Liver (tissue), 8 donors: ENCODE measurements at regions not wholly inside any gene's neighbourhood (a gene's known extent, or its start where the extent isn't known, plus 50 kb on each side); places are given as distances from the start of the nearest gene placed in this dataset.

Experiments used
- DNase-seq: peaks from one replicate; pipeline ENCODE4 v3.0.0-alpha.2; 2017; ENCODE audit warnings: low spot score
- H3K27ac ChIP-seq, 2 donors: one replicate each; pipeline ENCODE4 v1.7.0; 2013; ENCODE audit warnings: inconsistent platforms in 2 of 2, low read length in 2 of 2, control low read depth in 1 of 2, low read depth in 1 of 2, mild to moderate bottlenecking in 1 of 2
- H3K27me3 ChIP-seq, 4 donors: one replicate each; pipeline versions ENCODE4 v1.6.1 to v1.7.0; 2013; ENCODE audit warnings: low read length in 3 of 4, inconsistent platforms in 1 of 4, mild to moderate bottlenecking in 1 of 4, moderate library complexity in 1 of 4; ENCODE audit not compliant: control insufficient read depth in 4 of 4, insufficient read depth in 4 of 4
- H3K36me3 ChIP-seq, 4 donors: one replicate each; pipeline versions ENCODE4 v1.6.1 to v1.7.0; 2013; ENCODE audit warnings: low read length in 3 of 4, mild to moderate bottlenecking in 3 of 4, low read depth in 1 of 4, moderate library complexity in 1 of 4; ENCODE audit not compliant: control insufficient read depth in 4 of 4, insufficient read depth in 3 of 4
- H3K4me1 ChIP-seq, 4 donors: one replicate each; pipeline versions ENCODE4 v1.6.1 to v1.7.0; 2013; ENCODE audit warnings: low read length in 3 of 4, mild to moderate bottlenecking in 3 of 4, moderate library complexity in 1 of 4; ENCODE audit not compliant: control insufficient read depth in 4 of 4, insufficient read depth in 4 of 4
- H3K4me3 ChIP-seq, 3 donors: one replicate each; pipeline versions ENCODE4 v1.6.1 to v1.7.0; 2013; ENCODE audit warnings: low read length in 3 of 3, control low read depth in 1 of 3, low read depth in 1 of 3, mild to moderate bottlenecking in 1 of 3
- H3K9ac ChIP-seq, 2 donors: one replicate each; pipeline ENCODE4 v1.7.0; 2013; ENCODE audit warnings: low read length in 2 of 2, mild to moderate bottlenecking in 2 of 2, moderate library complexity in 2 of 2, control low read depth in 1 of 2, low read depth in 1 of 2
- H3K9me3 ChIP-seq, 4 donors: one replicate each; pipeline versions ENCODE4 v1.6.1 to v1.7.0; 2013; ENCODE audit warnings: low read length in 3 of 4; ENCODE audit not compliant: control insufficient read depth in 4 of 4
- ATF3 ChIP-seq: IDR thresholded peaks from 2 replicates; pipeline ENCODE4 v1.6.1; 2016; ENCODE audit warnings: antibody characterized with exemption
- CTCF ChIP-seq: fragments of 150-350 bp; IDR thresholded peaks from 2 replicates; pipeline ENCODE4 v1.5.1; 2017; ENCODE audit warnings: improper control_type of control experiment, low read depth, low read length; ENCODE audit not compliant: missing input control
- EGR1 ChIP-seq, 2 donors: IDR thresholded peaks; 2 replicates each; pipeline ENCODE4 v1.6.1; 2016 to 2018; ENCODE audit warnings: antibody characterized with exemption in 2 of 2, low read depth in 2 of 2
- FOXA2 ChIP-seq: IDR thresholded peaks from 2 replicates; pipeline ENCODE4 v1.6.1; 2016; ENCODE audit warnings: antibody characterized with exemption
- HNF4A ChIP-seq, 2 donors: conservative IDR thresholded peaks; 2 replicates each; pipeline ENCODE4 v1.6.1; 2016; ENCODE audit warnings: antibody characterized with exemption in 2 of 2, mild to moderate bottlenecking in 2 of 2
- HNF4G ChIP-seq: IDR thresholded peaks from 2 replicates; pipeline ENCODE4 v1.6.1; 2016; ENCODE audit warnings: antibody characterized with exemption
- JUND ChIP-seq, 2 donors: IDR thresholded peaks; 2 replicates each; pipeline ENCODE4 v1.6.1; 2016; ENCODE audit warnings: antibody characterized with exemption in 2 of 2
- MAX ChIP-seq: IDR thresholded peaks from 2 replicates; pipeline ENCODE4 v1.6.1; 2016; ENCODE audit warnings: antibody characterized with exemption
- NR2F2 ChIP-seq: IDR thresholded peaks from 2 replicates; pipeline ENCODE4 v1.6.1; 2016; ENCODE audit warnings: antibody characterized with exemption
- RAD21 ChIP-seq, 2 donors: IDR thresholded peaks; 2 replicates each; pipeline ENCODE4 v1.6.1; 2016; ENCODE audit warnings: antibody characterized with exemption in 2 of 2, mild to moderate bottlenecking in 2 of 2
- REST ChIP-seq: IDR thresholded peaks from 2 replicates; pipeline ENCODE4 v1.6.1; 2016; ENCODE audit warnings: antibody characterized with exemption, mild to moderate bottlenecking
- RXRA ChIP-seq, 2 donors: IDR thresholded peaks; 2 replicates each; pipeline ENCODE4 v1.6.1; 2017 to 2018; ENCODE audit warnings: antibody characterized with exemption in 2 of 2, mild to moderate bottlenecking in 1 of 2
- SP1 ChIP-seq: IDR thresholded peaks from 2 replicates; pipeline ENCODE4 v1.6.1; 2018; ENCODE audit warnings: antibody characterized with exemption, mild to moderate bottlenecking
- TAF1 ChIP-seq: conservative IDR thresholded peaks from 2 replicates; pipeline ENCODE4 v1.6.1; 2016; ENCODE audit warnings: antibody characterized with exemption, mild to moderate bottlenecking
- YY1 ChIP-seq: IDR thresholded peaks from 2 replicates; pipeline ENCODE4 v1.6.1; 2016; ENCODE audit warnings: antibody characterized with exemption, mild to moderate bottlenecking
- ZBTB33 ChIP-seq: IDR thresholded peaks from 2 replicates; pipeline ENCODE4 v1.6.1; 2016; ENCODE audit warnings: antibody characterized with exemption
- WGBS: extraction: QIAGEN DNeasy Blood & Tissue Kit; methylation state at CpG from one replicate; pipeline ENCODE4 v1.1.7; 2013; 5-methylcytosine and 5-hydroxymethylcytosine counted together
- donor health status: healthy.
- donor health status: healthy.
- donor health status: healthy.
- donor health status: healthy.
- donor health status: healthy.

- TF ChIP-seq CTCF (no peak), YY1 (no peak), NR2F2 (no peak)
These were observed 164.7 kb upstream of the IRX2 start (continued) for GRCh38 chr5:2916076-2916682.

- Histone ChIP-seq H3K36me3 (no peaks in the 10 kb centered on the region), H3K9ac (no peak overlapping the region), H3K4me1 (no peaks in the 10 kb centered on the region), H3K27ac (no peak overlapping the region), H3K9me3 (peaks cover 0 to 10% (median under 1%) of the 10 kb centered on the region in 4 donors), H3K27me3 (peaks cover 0 to 2% (median 0%) of the 10 kb centered on the region in 4 donors), H3K4me3 (no peak overlapping the region)
- DNase-seq: no peak
- TF ChIP-seq SP1 (no peak), JUND (IDR thresholded peaks at IDR 0.05) (no peak), MAX (no peak), ZBTB33 (no peak), EGR1 (IDR thresholded peaks at IDR 0.05; ENCODE audit: low read depth in 2 of 2) (no peak), REST (no peak), ATF3 (no peak), FOXA2 (no peak), CTCF (no peak), RAD21 (IDR thresholded peaks at IDR 0.05) (no peak), HNF4A (conservative IDR thresholded peaks at IDR 0.05) (no peak), NR2F2 (no peak), RXRA (IDR thresholded peaks at IDR 0.05) (no peak), TAF1 (no peak), HNF4G (no peak)
- WGBS: 21% methylated on average over 17 of the region's 17 CpGs
These were observed 163.6 kb upstream of the IRX2 start for GRCh38 chr5:2914981-2915484.
